GM12875 (cell line): ENCODE measurements at regions not wholly inside any gene's neighbourhood (a gene's known extent, or its start where the extent isn't known, plus 50 kb on each side); places are given as distances from the start of the nearest gene placed in this dataset.

Source experiments
- H3K4me3 ChIP-seq: one replicate; pipeline ENCODE4 v1.5.1; 2011; ENCODE audit warnings: low read depth, low read length, control low read depth
- TF ChIP-seq, protein P1 (sequence below): IDR thresholded peaks from 2 replicates; pipeline ENCODE4 v1.5.1; 2011; ENCODE audit warnings: low read depth, mild to moderate bottlenecking, control low read depth, inconsistent platforms, low read length, moderate library complexity, borderline replicate concordance; ENCODE audit not compliant: insufficient read depth

DNA sequence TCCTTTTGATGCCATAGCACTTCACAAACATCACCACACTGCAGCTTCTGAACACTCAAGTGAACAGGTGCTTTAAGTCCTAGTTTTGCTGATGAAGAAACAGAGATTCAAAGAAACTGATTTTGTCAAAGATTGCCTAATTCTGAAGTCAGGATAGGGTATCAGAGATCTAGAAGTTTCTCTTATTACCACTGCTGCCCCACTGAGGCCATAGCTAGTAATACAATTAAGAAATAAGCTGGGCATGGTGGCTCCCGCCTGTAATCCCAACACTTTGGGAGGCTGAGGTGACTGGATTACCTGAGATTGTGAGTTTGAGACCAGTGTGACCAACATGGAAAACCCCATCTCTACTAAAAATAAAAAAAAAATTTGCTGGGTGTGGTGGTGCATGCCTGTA lies 458.3 kb upstream of the SEL1L start:
- TF ChIP-seq, protein P1, sequence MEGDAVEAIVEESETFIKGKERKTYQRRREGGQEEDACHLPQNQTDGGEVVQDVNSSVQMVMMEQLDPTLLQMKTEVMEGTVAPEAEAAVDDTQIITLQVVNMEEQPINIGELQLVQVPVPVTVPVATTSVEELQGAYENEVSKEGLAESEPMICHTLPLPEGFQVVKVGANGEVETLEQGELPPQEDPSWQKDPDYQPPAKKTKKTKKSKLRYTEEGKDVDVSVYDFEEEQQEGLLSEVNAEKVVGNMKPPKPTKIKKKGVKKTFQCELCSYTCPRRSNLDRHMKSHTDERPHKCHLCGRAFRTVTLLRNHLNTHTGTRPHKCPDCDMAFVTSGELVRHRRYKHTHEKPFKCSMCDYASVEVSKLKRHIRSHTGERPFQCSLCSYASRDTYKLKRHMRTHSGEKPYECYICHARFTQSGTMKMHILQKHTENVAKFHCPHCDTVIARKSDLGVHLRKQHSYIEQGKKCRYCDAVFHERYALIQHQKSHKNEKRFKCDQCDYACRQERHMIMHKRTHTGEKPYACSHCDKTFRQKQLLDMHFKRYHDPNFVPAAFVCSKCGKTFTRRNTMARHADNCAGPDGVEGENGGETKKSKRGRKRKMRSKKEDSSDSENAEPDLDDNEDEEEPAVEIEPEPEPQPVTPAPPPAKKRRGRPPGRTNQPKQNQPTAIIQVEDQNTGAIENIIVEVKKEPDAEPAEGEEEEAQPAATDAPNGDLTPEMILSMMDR, result peak; percentile 23; the same call in 1 of the 2 replicates
- no peak overlapping the region for H3K4me3 ChIP-seq

DNA sequence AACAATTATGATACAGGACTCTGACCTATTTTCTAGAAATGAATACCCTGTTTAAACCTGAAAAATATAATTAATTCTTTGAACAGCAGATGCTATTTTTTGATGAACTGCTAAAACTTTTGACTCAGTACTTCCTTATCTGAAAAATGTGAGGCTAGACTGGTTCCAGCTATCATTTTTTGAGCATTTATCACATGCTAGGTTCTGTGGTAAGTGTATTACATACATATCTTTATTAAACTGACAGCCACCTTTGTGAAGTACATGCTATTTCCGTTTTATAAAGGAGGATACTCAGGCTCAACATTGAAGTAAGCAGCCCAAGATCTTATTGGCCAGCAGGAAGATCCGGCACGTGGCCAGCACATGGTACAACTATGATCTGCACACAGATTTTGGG lies 459.8 kb upstream of the SEL1L start:
- H3K4me3 ChIP-seq, result no peak overlapping the region

DNA sequence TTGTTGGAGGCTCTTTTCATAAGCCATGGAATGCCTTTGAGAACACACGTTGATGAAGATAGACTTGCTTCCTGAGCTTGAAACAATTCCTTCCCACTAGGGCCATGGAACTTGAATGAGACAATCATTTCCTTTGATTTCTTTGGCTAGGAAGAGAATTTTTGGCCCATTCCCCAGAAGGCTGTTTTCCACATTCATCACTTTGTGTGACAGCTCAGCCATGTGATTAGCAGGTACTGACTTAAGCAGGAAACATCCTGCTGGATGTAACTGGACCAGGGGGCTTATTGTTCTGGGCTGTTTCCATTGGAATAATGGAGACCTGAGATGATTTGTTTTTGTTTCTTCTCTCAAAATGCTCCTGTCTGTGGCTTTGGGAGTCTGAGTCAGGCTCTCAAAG lies 469.8 kb upstream of the SEL1L start:
- no peak overlapping the region for H3K4me3 ChIP-seq
- TF ChIP-seq, protein P1, result no peak

More for the DNA sequence above, 459.8 kb upstream of the SEL1L start:
- TF ChIP-seq, protein P1, result no peak

DNA sequence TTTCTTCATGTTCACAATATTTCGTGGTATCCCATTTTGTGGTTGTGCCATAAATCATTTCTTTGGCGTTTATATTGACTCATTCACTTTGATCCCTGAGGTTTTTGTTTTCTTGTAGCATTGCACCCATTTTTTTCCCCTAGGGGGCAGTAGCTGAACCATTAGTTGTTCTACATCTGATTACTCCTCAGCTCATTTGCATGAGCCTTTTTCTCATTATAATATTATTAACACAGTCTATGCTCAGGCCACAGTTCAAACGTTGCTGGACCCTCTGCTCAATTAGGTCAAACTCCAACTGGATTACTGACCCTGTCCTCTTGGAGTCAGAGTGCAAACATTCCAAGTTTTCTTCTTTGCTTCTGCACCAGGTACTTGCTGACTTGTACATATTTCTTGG lies 475.4 kb upstream of the SEL1L start:
- H3K4me3 ChIP-seq, result no peak overlapping the region
- TF ChIP-seq, protein P1, result peak; percentile 28; the same call in 1 of the 2 replicates

DNA sequence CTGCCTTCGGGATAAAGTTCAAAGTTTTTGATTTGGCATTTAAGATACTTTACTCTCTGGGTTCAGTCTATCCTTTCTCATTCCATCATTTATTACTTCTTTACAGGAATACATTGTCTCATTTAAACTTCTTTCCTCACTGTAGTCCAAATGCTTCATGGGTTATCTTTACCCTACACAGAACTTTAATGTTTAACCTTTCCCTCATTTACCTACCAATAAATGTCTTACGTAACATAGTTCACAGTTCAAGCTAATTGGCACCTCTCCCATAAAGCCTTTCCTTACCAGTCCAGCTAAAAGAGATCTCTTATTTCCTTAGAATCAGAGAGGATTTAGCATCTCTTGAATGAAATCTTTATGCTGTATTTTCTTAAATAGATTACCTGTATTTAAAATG lies 476.3 kb upstream of the SEL1L start:
- TF ChIP-seq, protein P1, result no peak
- H3K4me3 ChIP-seq, result no peak overlapping the region

DNA sequence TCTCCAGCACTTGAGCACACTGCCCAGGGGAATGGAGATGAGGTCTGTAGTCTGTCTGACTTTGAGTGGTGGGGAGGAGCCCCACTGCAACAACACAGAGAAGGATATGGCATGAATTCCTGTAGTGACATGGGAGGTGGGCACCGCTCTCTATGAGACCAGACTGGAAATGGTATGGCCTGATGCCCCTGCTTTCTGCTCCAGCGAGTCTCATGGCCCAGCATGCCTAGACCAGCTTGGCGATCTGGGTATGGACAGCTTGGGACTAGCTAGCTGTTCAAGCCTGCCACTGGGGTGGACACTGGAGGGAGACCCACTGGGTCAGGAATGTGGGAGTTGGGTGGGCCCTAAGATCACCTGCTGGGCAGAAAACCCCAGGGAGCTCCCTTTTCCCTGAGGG lies 477.8 kb upstream of the SEL1L start:
- TF ChIP-seq, protein P1, result no peak
- no peak overlapping the region for H3K4me3 ChIP-seq

DNA sequence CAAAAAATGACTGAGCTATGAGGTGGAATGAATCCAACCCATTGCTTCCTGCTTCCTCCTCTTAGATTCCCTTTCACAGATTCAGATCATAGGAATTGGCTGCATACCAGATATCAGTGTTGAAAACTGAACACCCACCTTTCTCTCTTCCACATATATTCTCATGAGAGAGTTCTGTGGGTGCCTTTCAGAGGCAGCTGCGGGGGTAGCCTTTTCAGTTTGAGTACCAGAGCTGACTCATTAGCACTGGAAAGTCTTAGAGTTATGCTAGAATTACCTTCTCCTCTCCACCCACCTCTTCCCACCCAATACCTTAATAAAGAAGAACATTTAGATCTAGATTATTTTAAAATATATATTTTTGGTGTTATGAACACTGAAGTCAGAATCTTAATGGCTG lies 495.4 kb upstream of the SEL1L start:
- no peak overlapping the region for H3K4me3 ChIP-seq
- TF ChIP-seq, protein P1, result no peak
